22Rv1 (cell line): ENCODE measurements at regions not wholly inside any gene's neighbourhood (a gene's known extent, or its start where the extent isn't known, plus 50 kb on each side); places are given as distances from the start of the nearest gene placed in this dataset.

Experiments
- H3K27ac ChIP-seq: fragments of 450-650 bp; 2 replicates; pipeline ENCODE4 v1.5.1; 2017
- ZFX ChIP-seq: fragments of 450-650 bp; IDR thresholded peaks from 2 replicates; pipeline ENCODE4 v1.6.1; 2017; ENCODE audit warnings: antibody characterized with exemption, borderline replicate concordance
- TF ChIP-seq, protein P1 (sequence below): fragments of 450-650 bp; IDR thresholded peaks from 2 replicates; pipeline ENCODE4 v1.5.1; 2017; ENCODE audit warnings: mild to moderate bottlenecking

DNA sequence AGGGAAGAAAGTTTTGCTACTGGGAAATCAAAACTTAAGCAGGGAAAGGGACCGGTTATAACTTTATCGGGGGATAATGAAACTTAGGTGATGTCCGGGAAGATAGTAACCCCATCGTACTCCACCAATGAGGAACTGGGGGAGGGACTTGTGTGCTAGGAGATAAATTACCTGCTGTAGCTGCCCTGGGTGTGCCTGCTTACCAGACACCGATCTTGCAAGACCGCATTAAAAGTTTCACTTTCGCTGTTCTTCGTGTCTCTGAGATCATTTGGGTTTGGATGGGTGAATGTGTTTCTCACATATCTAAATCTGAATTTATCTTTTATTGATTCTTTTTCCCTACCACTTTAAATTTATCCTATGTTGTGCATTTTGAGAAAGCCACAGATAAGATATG is 381.4 kb downstream of the SLITRK6 start:
- no peak for TF ChIP-seq ZFX
- TF ChIP-seq, protein P1, sequence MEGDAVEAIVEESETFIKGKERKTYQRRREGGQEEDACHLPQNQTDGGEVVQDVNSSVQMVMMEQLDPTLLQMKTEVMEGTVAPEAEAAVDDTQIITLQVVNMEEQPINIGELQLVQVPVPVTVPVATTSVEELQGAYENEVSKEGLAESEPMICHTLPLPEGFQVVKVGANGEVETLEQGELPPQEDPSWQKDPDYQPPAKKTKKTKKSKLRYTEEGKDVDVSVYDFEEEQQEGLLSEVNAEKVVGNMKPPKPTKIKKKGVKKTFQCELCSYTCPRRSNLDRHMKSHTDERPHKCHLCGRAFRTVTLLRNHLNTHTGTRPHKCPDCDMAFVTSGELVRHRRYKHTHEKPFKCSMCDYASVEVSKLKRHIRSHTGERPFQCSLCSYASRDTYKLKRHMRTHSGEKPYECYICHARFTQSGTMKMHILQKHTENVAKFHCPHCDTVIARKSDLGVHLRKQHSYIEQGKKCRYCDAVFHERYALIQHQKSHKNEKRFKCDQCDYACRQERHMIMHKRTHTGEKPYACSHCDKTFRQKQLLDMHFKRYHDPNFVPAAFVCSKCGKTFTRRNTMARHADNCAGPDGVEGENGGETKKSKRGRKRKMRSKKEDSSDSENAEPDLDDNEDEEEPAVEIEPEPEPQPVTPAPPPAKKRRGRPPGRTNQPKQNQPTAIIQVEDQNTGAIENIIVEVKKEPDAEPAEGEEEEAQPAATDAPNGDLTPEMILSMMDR = no peak
- H3K27ac ChIP-seq = no peak overlapping the region

DNA sequence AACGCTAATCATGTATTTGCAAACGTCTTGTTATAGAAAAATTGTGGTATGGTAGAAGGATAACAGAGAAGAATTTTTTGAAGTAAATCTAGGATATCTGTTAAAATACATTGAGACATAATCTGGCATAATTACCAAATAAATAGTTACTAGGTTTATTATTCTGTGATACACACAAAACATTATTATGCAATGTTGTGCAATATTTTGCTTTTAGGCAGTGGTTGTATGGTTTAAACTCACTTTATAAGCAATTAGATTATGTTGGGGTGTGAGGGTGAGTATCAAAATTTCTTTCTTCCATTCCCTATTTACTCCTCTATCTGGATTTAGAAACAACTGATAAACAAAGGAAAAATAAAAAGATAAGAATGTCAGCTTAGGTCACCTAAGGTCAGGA is 385.6 kb downstream of the SLITRK6 start:
- no peak overlapping the region for H3K27ac ChIP-seq
- TF ChIP-seq, protein P1 = no peak
- TF ChIP-seq ZFX = no peak

- no peak overlapping the region for H3K27ac ChIP-seq
- TF ChIP-seq, protein P1 = no peak
- TF ChIP-seq ZFX = no peak
Observed at GRCh38 chr13:85412448-85412847, 386.8 kb downstream of the SLITRK6 start.

- TF ChIP-seq ZFX = no peak
- TF ChIP-seq, protein P1 = no peak
- no peak overlapping the region for H3K27ac ChIP-seq
Observed at GRCh38 chr13:85411591-85411990, 387.6 kb downstream of the SLITRK6 start.

GRCh38 chr13:85408415-85408814 is 390.8 kb downstream of the SLITRK6 start:
- H3K27ac ChIP-seq = no peak overlapping the region
- no peak for TF ChIP-seq ZFX
- TF ChIP-seq, protein P1 = no peak

GRCh38 chr13:85406269-85406975 is 392.8 kb downstream of the SLITRK6 start:
- H3K27ac ChIP-seq = no peak overlapping the region
- TF ChIP-seq, protein P1 = no peak
- no peak for TF ChIP-seq ZFX

GRCh38 chr13:85405316-85405897 is 393.8 kb downstream of the SLITRK6 start:
- TF ChIP-seq, protein P1 = no peak
- no peak for TF ChIP-seq ZFX
- H3K27ac ChIP-seq = no peak overlapping the region
